ENCODE measurements at regions not wholly inside any gene's neighbourhood (a gene's known extent, or its start where the extent isn't known, plus 50 kb on each side); places are given as distances from the start of the nearest gene placed in this dataset.

DNA sequence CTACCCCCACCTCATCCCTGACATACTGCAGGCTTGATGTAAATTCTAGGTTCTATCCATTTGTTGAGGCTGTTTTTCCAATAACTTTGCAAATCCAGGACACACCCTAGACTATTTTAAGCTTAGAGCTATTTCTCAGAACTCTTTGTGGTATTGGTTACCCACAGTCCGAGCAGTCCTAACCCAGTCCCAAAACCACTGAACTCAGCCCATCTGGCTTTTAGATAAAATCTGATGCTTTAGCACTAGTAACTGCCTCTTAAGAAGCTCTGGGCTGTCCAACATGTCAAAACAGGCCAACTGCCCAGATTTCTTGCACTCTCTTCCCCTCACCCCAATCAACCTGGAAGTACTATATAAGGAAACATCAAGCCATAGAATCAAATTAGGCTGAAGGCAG, 344.4 kb upstream of the CADM1 start:
- H3K27ac ChIP-seq (ENCODE audit: low read length): no peak overlapping the region
- H3F3A ChIP-seq (ENCODE audit: insufficient read depth, low read length, poor library complexity, severe bottlenecking): no peaks in the 10 kb centered on the region
- TF ChIP-seq RAD21 (conservative IDR thresholded peaks at IDR 0.05): no peak
- no peak for TF ChIP-seq MXI1 (conservative IDR thresholded peaks at IDR 0.05; ENCODE audit: poor library complexity, severe bottlenecking)
- TF ChIP-seq EZH2 (IDR thresholded peaks at IDR 0.05; ENCODE audit: borderline replicate concordance, insufficient read depth, low read length, poor library complexity, severe bottlenecking): no peak
- TF ChIP-seq, protein P1, sequence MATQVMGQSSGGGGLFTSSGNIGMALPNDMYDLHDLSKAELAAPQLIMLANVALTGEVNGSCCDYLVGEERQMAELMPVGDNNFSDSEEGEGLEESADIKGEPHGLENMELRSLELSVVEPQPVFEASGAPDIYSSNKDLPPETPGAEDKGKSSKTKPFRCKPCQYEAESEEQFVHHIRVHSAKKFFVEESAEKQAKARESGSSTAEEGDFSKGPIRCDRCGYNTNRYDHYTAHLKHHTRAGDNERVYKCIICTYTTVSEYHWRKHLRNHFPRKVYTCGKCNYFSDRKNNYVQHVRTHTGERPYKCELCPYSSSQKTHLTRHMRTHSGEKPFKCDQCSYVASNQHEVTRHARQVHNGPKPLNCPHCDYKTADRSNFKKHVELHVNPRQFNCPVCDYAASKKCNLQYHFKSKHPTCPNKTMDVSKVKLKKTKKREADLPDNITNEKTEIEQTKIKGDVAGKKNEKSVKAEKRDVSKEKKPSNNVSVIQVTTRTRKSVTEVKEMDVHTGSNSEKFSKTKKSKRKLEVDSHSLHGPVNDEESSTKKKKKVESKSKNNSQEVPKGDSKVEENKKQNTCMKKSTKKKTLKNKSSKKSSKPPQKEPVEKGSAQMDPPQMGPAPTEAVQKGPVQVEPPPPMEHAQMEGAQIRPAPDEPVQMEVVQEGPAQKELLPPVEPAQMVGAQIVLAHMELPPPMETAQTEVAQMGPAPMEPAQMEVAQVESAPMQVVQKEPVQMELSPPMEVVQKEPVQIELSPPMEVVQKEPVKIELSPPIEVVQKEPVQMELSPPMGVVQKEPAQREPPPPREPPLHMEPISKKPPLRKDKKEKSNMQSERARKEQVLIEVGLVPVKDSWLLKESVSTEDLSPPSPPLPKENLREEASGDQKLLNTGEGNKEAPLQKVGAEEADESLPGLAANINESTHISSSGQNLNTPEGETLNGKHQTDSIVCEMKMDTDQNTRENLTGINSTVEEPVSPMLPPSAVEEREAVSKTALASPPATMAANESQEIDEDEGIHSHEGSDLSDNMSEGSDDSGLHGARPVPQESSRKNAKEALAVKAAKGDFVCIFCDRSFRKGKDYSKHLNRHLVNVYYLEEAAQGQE (IDR thresholded peaks at IDR 0.05; ENCODE audit: borderline replicate concordance): no peak
- TF ChIP-seq, protein P2, sequence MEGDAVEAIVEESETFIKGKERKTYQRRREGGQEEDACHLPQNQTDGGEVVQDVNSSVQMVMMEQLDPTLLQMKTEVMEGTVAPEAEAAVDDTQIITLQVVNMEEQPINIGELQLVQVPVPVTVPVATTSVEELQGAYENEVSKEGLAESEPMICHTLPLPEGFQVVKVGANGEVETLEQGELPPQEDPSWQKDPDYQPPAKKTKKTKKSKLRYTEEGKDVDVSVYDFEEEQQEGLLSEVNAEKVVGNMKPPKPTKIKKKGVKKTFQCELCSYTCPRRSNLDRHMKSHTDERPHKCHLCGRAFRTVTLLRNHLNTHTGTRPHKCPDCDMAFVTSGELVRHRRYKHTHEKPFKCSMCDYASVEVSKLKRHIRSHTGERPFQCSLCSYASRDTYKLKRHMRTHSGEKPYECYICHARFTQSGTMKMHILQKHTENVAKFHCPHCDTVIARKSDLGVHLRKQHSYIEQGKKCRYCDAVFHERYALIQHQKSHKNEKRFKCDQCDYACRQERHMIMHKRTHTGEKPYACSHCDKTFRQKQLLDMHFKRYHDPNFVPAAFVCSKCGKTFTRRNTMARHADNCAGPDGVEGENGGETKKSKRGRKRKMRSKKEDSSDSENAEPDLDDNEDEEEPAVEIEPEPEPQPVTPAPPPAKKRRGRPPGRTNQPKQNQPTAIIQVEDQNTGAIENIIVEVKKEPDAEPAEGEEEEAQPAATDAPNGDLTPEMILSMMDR (IDR thresholded peaks at IDR 0.05; ENCODE audit: poor library complexity, severe bottlenecking): no peak
- no peak for TF ChIP-seq EP300 (conservative IDR thresholded peaks at IDR 0.05; ENCODE audit: poor library complexity, severe bottlenecking)
- TF ChIP-seq SMC3 (conservative IDR thresholded peaks at IDR 0.05; ENCODE audit: poor library complexity): no peak
- no peak for TF ChIP-seq TAF1 (IDR thresholded peaks at IDR 0.05; ENCODE audit: low read depth)
- no peak for TF ChIP-seq POLR2AphosphoS5 (IDR thresholded peaks at IDR 0.05)
- no peaks in the 10 kb centered on the region for H3K9me2 ChIP-seq (ENCODE audit: insufficient read depth, low read length)
- no peak overlapping the region for H3K4me2 ChIP-seq (ENCODE audit: low read length)
- H3K9me3 ChIP-seq (ENCODE audit: low read length): no peaks in the 10 kb centered on the region
- no peaks in the 10 kb centered on the region for H3K79me2 ChIP-seq (replicated peaks; ENCODE audit: insufficient read depth, low read length)
- H3K9ac ChIP-seq (ENCODE audit: low read length): no peak overlapping the region
- H3K4me3 ChIP-seq (ENCODE audit: low read length): no peak overlapping the region
- no peaks in the 10 kb centered on the region for H3K36me3 ChIP-seq (ENCODE audit: insufficient read depth, low read length)
- no peaks in the 10 kb centered on the region for H3K27me3 ChIP-seq (ENCODE audit: insufficient read depth, low read depth, low read length)
- H2AFZ ChIP-seq (ENCODE audit: low read depth, low read length): no peak overlapping the region
- no peaks in the 10 kb centered on the region for H4K20me1 ChIP-seq (ENCODE audit: insufficient read depth)

DNA sequence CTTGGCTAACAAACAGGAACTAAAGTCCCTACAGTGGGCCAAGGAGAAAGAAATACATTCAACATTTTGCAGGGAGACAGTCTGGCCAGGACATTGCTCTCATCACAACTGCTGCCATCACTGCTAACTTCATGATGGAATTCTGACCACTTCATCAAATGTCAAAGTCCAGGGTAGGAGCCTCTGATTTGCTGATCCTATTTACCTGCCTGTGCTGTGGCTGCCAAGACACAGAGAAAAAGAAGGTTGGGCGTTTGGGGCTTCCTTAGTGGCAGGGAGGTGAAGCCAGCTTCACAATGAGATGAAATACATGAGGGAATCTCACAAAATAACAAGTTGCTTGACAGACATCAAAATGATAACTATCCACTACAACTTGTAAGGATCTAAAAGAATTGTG, 343.9 kb upstream of the CADM1 start:
- Histone ChIP-seq H4K20me1 (ENCODE audit: insufficient read depth) (no peaks in the 10 kb centered on the region), H3K79me2 (replicated peaks; ENCODE audit: insufficient read depth, low read length) (no peaks in the 10 kb centered on the region), H3K4me2 (ENCODE audit: low read length) (no peak overlapping the region), H3K4me3 (ENCODE audit: low read length) (no peak overlapping the region), H3K27ac (ENCODE audit: low read length) (no peak overlapping the region), H3K9ac (ENCODE audit: low read length) (no peak overlapping the region), H3K36me3 (ENCODE audit: insufficient read depth, low read length) (no peaks in the 10 kb centered on the region), H3K9me3 (ENCODE audit: low read length) (no peaks in the 10 kb centered on the region), H2AFZ (ENCODE audit: low read depth, low read length) (no peak overlapping the region), H3K9me2 (ENCODE audit: insufficient read depth, low read length) (no peaks in the 10 kb centered on the region), H3K27me3 (ENCODE audit: insufficient read depth, low read depth, low read length) (no peaks in the 10 kb centered on the region), H3F3A (ENCODE audit: insufficient read depth, low read length, poor library complexity, severe bottlenecking) (no peaks in the 10 kb centered on the region)
- TF ChIP-seq EP300 (conservative IDR thresholded peaks at IDR 0.05; ENCODE audit: poor library complexity, severe bottlenecking) (no peak), MXI1 (conservative IDR thresholded peaks at IDR 0.05; ENCODE audit: poor library complexity, severe bottlenecking) (no peak), EZH2 (IDR thresholded peaks at IDR 0.05; ENCODE audit: borderline replicate concordance, insufficient read depth, low read length, poor library complexity, severe bottlenecking) (no peak), RAD21 (conservative IDR thresholded peaks at IDR 0.05) (no peak), TAF1 (IDR thresholded peaks at IDR 0.05; ENCODE audit: low read depth) (no peak), POLR2AphosphoS5 (IDR thresholded peaks at IDR 0.05) (no peak), SMC3 (conservative IDR thresholded peaks at IDR 0.05; ENCODE audit: poor library complexity) (no peak)
- TF ChIP-seq, protein P1 (IDR thresholded peaks at IDR 0.05; ENCODE audit: borderline replicate concordance): no peak
- TF ChIP-seq, protein P2 (IDR thresholded peaks at IDR 0.05; ENCODE audit: poor library complexity, severe bottlenecking): no peak

Data from neural cell (in vitro differentiated cells).